ENCODE measurements at regions not wholly inside any gene's neighbourhood (a gene's known extent, or its start where the extent isn't known, plus 50 kb on each side); places are given as distances from the start of the nearest gene placed in this dataset.

- TF ChIP-seq CTCF (IDR thresholded peaks at IDR 0.05): no peak
- no peak for TF ChIP-seq POLR2A (IDR thresholded peaks at IDR 0.05)
These were observed 143.8 kb upstream of the NCAM1 start for GRCh38 chr11:112817376-112817775.
